Stimulated activated CD8-positive, alpha-beta memory T cell treated with anti-CD3 and anti-CD28 coated beads, Interleukin-4, amount 100 ng/mL, for 48 hours (primary cell): ENCODE measurements at regions not wholly inside any gene's neighbourhood (a gene's known extent, or its start where the extent isn't known, plus 50 kb on each side); places are given as distances from the start of the nearest gene placed in this dataset.

Experiments used
- DNase-seq: peaks from one replicate; pipeline ENCODE4 v3.0.0-alpha.2; 2020

DNA sequence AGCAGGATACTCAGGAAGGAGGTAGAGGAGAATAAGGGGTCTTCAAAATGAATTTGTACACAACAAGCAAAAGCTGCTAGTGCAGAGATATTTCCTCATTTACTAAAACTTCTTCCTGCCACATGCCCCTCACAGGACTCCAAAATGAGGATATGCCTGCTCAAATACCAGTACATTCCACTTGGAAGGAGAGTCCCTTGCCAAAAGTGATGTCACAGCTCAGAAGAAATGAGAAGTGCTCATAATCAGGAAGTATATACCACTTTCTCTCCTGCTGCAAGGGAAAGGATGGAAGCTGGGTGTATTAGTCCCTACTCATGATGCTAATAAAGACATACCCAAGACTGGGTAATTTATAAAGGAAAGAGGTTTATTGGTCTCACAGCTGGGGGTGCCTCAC is 87.7 kb upstream of the FSHR start:
- no peak for DNase-seq

DNA sequence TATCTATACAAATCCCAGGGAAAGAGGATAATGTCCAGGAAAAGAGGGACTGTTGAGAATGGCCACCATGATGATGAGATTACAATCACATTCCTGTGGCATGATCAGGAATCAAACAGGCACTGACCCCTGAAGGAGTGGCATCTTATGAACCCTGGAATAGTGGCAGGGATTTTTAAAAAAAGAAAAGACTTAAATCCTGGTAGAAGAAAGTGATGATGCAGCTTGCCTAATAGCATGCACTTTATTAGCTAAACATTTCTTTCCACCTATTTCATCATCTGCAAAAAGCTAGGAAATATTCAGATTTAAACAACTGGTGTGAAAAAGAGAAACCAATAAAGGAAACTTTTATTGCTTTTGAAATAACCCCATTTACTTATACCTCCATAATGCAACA is 87.2 kb upstream of the FSHR start:
- no peak for DNase-seq

DNA sequence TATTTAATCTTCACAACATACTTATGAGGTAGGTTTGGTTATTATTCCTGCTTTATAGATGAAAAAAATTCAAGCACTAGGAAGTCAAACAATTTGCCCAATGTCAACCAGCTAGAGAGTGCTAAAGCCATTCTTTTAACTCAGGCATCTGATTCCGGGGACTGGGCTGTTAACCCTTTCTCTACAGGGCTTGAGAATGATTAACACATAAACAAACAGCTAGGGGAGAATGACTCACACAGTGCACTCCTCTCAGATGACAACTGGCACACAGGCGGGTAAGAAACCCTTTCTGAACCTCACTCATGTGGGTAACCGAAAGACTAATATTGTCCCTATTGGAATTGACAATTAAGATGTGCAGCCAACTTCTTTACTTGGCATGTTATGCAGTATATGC is 86.3 kb upstream of the FSHR start:
- DNase-seq, result no peak

DNA sequence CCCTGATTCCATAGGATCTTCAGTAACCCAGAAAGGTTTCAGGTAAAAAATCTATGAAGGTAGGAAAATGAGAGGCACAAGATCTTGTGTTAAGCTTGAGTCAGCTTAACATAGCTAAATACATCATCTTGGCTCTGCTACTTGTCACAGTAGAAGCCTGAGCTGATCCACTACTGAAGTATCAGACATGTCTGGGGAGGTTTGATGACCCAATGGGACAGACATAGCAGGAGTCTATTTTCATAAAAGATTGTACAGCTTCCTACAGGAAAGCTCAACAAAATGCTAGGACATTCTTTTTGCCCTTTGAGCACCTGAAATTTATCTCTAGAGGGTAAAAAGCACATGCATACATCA is 84.3 kb upstream of the FSHR start:
- no peak for DNase-seq

DNA sequence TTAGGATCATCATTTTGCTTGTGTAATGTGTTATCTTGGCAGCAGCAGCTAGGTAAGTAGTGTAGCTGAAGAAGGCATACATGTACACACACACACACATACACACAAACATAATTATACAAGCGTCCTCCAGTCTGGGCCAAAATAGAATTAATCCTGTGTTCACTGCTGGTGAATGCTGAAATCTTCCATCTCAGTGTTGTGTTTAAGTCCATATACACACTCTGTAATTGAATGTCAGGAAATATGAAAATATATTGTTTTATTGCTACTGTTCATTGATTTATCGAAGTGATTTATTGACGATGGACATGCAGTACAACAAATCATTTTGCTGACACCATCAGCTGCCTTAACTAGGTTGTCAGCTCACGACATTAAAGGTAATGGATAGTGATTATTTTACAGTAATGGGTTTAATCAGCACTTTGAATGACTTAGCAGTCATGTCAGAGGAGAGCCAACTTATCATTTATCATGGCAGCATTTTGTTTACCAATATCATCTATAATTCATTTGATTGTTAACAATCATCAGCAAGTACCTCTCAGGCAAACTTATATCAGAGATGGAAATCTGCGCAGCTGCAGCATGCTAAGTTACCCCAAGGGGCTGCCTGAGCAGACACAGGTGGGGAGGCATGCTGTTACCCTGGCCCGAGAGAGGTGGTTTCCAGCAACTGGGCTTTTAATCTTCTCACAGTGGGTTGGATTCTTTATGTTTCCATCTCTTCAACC is 83.7 kb upstream of the FSHR start:
- DNase-seq, result no peak

DNA sequence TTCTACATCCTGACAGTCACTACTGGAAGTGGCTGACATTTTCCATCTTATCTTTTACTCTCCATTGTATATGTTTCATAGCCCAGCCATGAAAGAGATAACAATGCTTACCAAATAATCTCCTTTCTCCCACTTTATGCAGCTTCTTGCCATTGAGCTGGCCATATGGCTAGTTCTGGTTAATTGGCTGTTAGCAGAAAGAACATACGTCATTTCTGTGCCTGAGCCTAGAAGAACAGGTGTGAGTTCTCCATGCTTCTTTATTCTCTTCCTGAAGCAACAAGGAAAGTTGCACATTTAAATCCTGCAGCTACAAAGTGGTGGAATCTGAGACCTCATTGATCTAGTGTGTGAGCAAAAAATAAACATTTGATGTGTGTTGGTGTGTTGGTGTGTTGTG is 82.0 kb upstream of the FSHR start:
- no peak for DNase-seq

DNA sequence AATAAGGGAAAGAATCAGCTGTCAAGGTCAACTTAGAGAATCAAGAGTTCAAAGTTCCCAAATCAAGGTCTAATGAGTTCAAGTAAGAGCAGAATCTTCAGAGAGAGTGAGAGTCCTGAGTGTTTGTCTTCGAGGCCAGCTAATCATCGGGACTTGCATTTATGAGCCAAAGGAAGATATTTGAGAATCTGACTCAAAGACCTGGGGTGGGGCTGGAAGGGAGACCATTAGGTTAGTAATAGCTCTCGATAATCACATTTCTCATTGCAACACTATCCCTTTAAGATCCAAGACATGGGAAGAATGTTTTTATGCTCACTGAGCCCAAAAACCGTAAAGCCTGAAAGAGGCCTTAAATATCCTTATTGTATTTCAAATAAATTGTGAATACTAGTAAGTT is 72.0 kb upstream of the FSHR start:
- DNase-seq, result no peak

DNA sequence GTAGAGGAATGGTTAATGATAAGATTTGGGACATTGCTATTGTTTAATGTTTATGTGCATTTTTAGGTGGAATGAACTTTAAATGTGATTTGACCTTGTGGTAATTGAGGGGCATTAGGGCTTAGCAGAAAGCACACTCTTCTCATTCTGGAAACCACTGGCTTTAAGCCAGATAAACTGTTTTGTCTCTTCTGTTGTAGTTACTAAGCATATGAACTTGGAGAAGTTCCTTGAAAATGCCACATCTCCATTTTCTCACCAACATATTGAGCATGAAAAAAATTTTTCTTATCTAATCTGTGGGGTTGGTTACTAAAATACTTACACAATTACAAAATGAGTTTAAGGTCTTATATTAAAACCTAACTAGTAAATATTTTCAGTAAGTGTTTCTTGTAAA is 70.8 kb upstream of the FSHR start:
- DNase-seq, result no peak

DNA sequence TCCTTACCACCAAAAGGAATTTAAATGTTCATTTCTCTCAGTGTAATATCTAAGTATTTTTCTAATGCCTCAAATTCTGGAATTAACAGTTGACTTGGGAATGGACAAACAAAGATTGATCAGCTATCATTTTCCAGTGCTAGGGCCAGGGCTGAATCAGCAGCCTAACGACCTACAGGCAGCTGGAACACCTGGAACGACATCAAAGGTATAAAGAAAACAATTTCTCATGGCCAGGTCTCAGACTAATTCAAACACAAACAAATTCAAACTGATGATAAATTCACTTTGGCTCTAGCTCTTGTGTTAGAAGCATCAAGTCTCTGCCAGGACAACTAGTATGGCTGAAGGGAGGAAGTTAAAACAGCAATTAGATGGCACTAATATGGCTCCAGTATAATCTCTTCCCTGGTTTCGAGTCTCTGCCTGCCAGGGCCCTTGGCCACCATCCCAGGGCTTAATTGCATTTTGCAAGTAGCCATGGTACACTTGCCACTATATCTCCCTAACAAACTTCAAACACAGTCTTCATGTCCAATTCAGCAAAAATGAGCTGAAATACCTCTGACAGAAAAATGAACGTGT is 70.2 kb upstream of the FSHR start:
- DNase-seq, result no peak

DNA sequence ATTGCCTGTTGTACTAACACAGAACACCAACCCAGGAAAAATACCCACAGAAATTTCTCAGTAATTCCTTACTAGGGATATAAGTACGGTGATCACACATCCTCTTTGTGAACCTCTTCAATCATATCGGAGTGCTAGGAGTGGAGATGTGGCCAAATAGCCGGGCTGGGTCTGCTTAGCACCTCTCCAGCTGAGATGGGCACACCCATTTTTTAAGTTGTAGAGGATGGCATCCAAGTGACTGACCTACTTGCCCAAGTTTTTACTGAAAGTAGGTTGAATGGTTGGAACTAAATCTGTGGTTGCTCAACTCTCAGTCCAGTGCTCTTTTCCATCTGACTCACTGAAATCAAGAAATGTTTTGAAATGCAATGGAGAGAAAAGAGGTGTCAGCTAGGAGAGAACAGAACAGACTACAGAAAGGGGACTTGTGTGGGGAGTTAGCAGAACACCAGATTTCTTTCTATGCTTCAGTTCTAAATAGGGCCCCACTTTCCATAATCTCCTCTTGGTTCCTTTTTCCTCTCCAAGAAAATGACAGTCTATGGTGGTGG is 68.7 kb upstream of the FSHR start:
- DNase-seq, result no peak

DNA sequence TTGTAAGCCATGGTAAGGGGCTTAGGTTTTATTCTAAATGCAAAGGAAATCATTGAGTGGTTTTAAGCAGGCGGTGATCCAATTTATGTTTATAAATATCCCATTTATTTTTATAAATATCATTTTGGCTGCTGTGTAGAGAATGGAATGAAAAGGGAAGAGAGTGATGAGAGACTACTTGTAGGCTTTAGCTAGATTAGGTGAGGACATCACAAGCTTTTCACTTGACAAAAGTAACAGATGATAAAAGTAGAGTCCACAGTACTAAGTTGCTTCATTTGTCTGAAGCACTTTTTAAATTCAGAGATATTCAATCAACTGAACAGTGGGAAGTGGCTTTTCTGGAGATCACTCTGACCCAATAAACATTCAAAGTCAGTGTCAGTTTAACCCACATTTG is 65.4 kb upstream of the FSHR start:
- DNase-seq, result no peak

DNA sequence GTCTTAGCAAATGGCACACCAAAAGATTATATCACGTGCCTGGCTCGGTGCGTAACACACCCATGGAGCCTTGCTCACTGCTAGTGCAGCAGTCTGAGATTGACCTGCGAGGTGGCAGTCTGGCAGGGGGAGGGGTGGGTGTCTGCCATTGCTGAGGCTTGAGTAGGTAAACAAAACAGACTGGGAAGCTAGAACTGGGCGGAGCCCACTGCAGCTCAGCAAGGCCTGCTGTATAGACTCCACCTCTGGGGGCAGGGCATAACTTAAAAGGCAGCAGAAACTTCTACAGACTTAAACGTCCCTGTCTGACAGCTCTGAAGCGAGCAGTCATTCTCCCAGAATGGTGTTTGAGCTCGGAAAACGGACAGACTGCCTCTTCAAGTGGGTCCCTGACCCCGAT is 55.9 kb upstream of the FSHR start:
- no peak for DNase-seq

DNA sequence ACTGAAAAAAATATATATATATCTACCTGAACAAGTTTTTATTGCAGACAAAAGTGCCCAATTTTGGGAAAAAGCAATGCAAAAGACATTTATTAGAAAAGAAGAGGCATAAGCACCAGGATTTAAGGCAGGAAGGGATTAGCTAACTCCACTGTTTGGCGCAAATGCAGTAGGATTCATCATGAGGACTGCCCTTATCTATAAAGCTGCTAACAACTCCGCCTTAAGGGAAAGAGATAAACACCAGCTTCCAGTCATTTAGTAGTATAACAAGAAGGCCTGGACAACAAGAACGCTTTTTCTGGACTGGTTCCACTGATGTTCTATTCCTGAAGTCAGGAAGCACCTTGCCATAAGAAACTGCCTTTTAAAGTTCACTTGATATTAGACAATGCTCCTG is 52.9 kb upstream of the FSHR start:
- no peak for DNase-seq
